Activated naive CD8-positive, alpha-beta T cell treated with anti-CD3 and anti-CD28 coated beads, Interleukin-2, amount 50 U/mL, for 16 hours (primary cell): ENCODE measurements at regions not wholly inside any gene's neighbourhood (a gene's known extent, or its start where the extent isn't known, plus 50 kb on each side); places are given as distances from the start of the nearest gene placed in this dataset.
"Not testable (repeated sequence)": the region's sequence is repeated elsewhere in the genome, so short reads cannot be mapped to it uniquely, and the experiment has no call there.

Experiments
- DNase-seq: peaks from one replicate; pipeline ENCODE4 v3.0.0-alpha.2; 2020; ENCODE audit warnings: low read depth, low spot score

- no peak for DNase-seq
These were observed 163.0 kb downstream of the BRMS1L start for GRCh38 chr14:35988972-35989690.

GRCh38 chr14:35988550-35988949, 162.4 kb downstream of the BRMS1L start:
- DNase-seq, result no peak

- no peak for DNase-seq
These were observed 161.6 kb downstream of the BRMS1L start for GRCh38 chr14:35987731-35988130.

GRCh38 chr14:35986219-35986573, 160.1 kb downstream of the BRMS1L start:
- DNase-seq, result no peak

- DNase-seq, result no peak
These were observed 159.5 kb downstream of the BRMS1L start for GRCh38 chr14:35985474-35986218.

GRCh38 chr14:35979531-35979930, 153.4 kb downstream of the BRMS1L start:
- DNase-seq, result no peak

GRCh38 chr14:35978561-35978960, 152.4 kb downstream of the BRMS1L start:
- no peak for DNase-seq

GRCh38 chr14:35975814-35976213, 149.7 kb downstream of the BRMS1L start:
- no peak for DNase-seq

- DNase-seq, result no peak
These were observed 147.6 kb downstream of the BRMS1L start for GRCh38 chr14:35973770-35974169.

- DNase-seq, result no peak
These were observed 146.0 kb downstream of the BRMS1L start for GRCh38 chr14:35971965-35972630.

GRCh38 chr14:35969310-35969709, 143.2 kb downstream of the BRMS1L start:
- DNase-seq, result no peak

GRCh38 chr14:35965400-35965799, 139.3 kb downstream of the BRMS1L start:
- no peak for DNase-seq

GRCh38 chr14:35964697-35965286, 138.7 kb downstream of the BRMS1L start:
- DNase-seq, result no peak

GRCh38 chr14:35963209-35963608, 137.1 kb downstream of the BRMS1L start:
- DNase-seq, result no peak

GRCh38 chr14:35961697-35962274, 135.6 kb downstream of the BRMS1L start:
- DNase-seq, result no peak

GRCh38 chr14:35959835-35960234, 133.7 kb downstream of the BRMS1L start:
- DNase-seq, result no peak

GRCh38 chr14:35958499-35958898, 132.4 kb downstream of the BRMS1L start:
- no peak for DNase-seq

- no peak for DNase-seq
These were observed 130.4 kb downstream of the BRMS1L start for GRCh38 chr14:35956376-35957085.

GRCh38 chr14:35952584-35952983, 126.4 kb downstream of the BRMS1L start:
- no peak for DNase-seq

GRCh38 chr14:35949920-35950513, 123.9 kb downstream of the BRMS1L start:
- DNase-seq, result no peak

- DNase-seq, result not testable (repeated sequence)
These were observed 121.8 kb downstream of the BRMS1L start for GRCh38 chr14:35947983-35948382.
